Breast epithelium (tissue), 3 donors: ENCODE measurements at regions not wholly inside any gene's neighbourhood (a gene's known extent, or its start where the extent isn't known, plus 50 kb on each side); places are given as distances from the start of the nearest gene placed in this dataset.

Source experiments
- POLR2A ChIP-seq: fragments of 450-650 bp; IDR thresholded peaks from one replicate; pipeline ENCODE4 v1.6.1; 2016; ENCODE audit warnings: antibody characterized with exemption, mild to moderate bottlenecking, moderate library complexity
- POLR2AphosphoS5 ChIP-seq, 3 donors: sonication (generic); formaldehyde crosslinking; IDR thresholded peaks; one replicate each; pipeline ENCODE4 v1.6.1; 2017; ENCODE audit warnings: antibody characterized with exemption in 3 of 3
- TF ChIP-seq, protein P1 (sequence below), 3 donors: fragments of 450-650 bp; IDR thresholded peaks; one replicate each; pipeline ENCODE4 v1.5.1; 2016 to 2017; ENCODE audit warnings: antibody characterized with exemption in 3 of 3, mild to moderate bottlenecking in 3 of 3, moderate library complexity in 3 of 3

- TF ChIP-seq, protein P1, sequence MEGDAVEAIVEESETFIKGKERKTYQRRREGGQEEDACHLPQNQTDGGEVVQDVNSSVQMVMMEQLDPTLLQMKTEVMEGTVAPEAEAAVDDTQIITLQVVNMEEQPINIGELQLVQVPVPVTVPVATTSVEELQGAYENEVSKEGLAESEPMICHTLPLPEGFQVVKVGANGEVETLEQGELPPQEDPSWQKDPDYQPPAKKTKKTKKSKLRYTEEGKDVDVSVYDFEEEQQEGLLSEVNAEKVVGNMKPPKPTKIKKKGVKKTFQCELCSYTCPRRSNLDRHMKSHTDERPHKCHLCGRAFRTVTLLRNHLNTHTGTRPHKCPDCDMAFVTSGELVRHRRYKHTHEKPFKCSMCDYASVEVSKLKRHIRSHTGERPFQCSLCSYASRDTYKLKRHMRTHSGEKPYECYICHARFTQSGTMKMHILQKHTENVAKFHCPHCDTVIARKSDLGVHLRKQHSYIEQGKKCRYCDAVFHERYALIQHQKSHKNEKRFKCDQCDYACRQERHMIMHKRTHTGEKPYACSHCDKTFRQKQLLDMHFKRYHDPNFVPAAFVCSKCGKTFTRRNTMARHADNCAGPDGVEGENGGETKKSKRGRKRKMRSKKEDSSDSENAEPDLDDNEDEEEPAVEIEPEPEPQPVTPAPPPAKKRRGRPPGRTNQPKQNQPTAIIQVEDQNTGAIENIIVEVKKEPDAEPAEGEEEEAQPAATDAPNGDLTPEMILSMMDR (IDR thresholded peaks at IDR 0.05): no peak
- TF ChIP-seq POLR2A (no peak), POLR2AphosphoS5 (IDR thresholded peaks at IDR 0.05) (no peak)
These were observed 179.8 kb downstream of the BAMBI start for GRCh38 chr10:28857164-28857563.
